AG09309 (cell line): ENCODE measurements at regions not wholly inside any gene's neighbourhood (a gene's known extent, or its start where the extent isn't known, plus 50 kb on each side); places are given as distances from the start of the nearest gene placed in this dataset.

Source experiments
- DNase-seq: peaks from one replicate; pipeline ENCODE4 v3.0.0-alpha.2; 2010; ENCODE audit warnings: low read depth
- H3K4me3 ChIP-seq: 2 replicates; pipeline ENCODE4 v1.5.1; 2011; ENCODE audit warnings: mild to moderate bottlenecking, low read depth, low read length, moderate library complexity; ENCODE audit not compliant: control insufficient read depth
- CTCF ChIP-seq: IDR thresholded peaks from 2 replicates; pipeline ENCODE4 v1.5.1; 2011; ENCODE audit warnings: mild to moderate bottlenecking, low read depth, low read length, inconsistent platforms; ENCODE audit not compliant: insufficient read depth, control insufficient read depth; ENCODE audit errors: missing control alignments

DNA sequence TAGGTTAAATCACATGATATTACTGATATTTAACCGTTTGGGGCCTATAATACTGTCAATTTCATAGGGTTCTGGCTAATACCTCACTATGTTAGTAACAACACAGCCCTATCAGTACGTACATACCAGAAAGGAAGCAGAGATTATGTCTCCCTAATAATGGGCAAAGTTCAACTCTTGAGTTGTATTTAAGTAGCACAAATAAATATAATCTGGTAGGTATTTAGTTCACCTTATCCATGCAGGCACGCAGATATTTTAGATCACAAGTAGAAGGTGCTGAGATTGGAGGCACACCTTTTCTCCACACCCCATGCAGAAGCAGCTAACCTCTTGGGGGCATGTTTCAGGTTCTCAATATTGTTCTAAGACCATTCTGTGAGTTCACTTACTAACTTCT, 118.9 kb downstream of the IRS1 start:
- no peak for DNase-seq
- H3K4me3 ChIP-seq: no peak overlapping the region
- no peak for TF ChIP-seq CTCF

- DNase-seq: no peak
- H3K4me3 ChIP-seq: no peak overlapping the region
- no peak for TF ChIP-seq CTCF
These were observed 120.1 kb downstream of the IRS1 start for GRCh38 chr2:226679389-226680065.

- no peak for TF ChIP-seq CTCF
- no peak for DNase-seq
These were observed 121.2 kb downstream of the IRS1 start for GRCh38 chr2:226678422-226678821.

GRCh38 chr2:226677080-226677479, 122.5 kb downstream of the IRS1 start:
- DNase-seq: no peak
- H3K4me3 ChIP-seq: no peak overlapping the region
- no peak for TF ChIP-seq CTCF

More at GRCh38 chr2:226678422-226678821, 121.2 kb downstream of the IRS1 start:
- no peak overlapping the region for H3K4me3 ChIP-seq

- no peak for DNase-seq
- no peak for TF ChIP-seq CTCF
These were observed 123.0 kb downstream of the IRS1 start for GRCh38 chr2:226676618-226677017.

GRCh38 chr2:226674123-226674522, 125.5 kb downstream of the IRS1 start:
- no peak overlapping the region for H3K4me3 ChIP-seq
- no peak for DNase-seq
- TF ChIP-seq CTCF: no peak

More at GRCh38 chr2:226676618-226677017, 123.0 kb downstream of the IRS1 start:
- H3K4me3 ChIP-seq: no peak overlapping the region
